NCI-H345 (cell line): ENCODE measurements at regions not wholly inside any gene's neighbourhood (a gene's known extent, or its start where the extent isn't known, plus 50 kb on each side); places are given as distances from the start of the nearest gene placed in this dataset.

Source experiments
- DNase-seq: peaks from one replicate; lab custom pipeline; 2025; lab: John Stamatoyannopoulos, UW

GRCh38 chr1:42034426-42034825 is 115.7 kb upstream of the HIVEP3 start:
- DNase-seq, result no peak

- no peak for DNase-seq
Observed at GRCh38 chr1:42033629-42034028, 114.9 kb upstream of the HIVEP3 start.

- no peak for DNase-seq
Observed at GRCh38 chr1:42017730-42018129, 99.0 kb upstream of the HIVEP3 start.

GRCh38 chr1:42017259-42017658 is 98.5 kb upstream of the HIVEP3 start:
- DNase-seq, result no peak

GRCh38 chr1:42014823-42015222 is 96.1 kb upstream of the HIVEP3 start:
- no peak for DNase-seq

- no peak for DNase-seq
Observed at GRCh38 chr1:42013881-42014470, 95.3 kb upstream of the HIVEP3 start.

- DNase-seq, result no peak
Observed at GRCh38 chr1:42012852-42013251, 94.1 kb upstream of the HIVEP3 start.

- DNase-seq, result no peak
Observed at GRCh38 chr1:42010381-42010780, 91.7 kb upstream of the HIVEP3 start.

GRCh38 chr1:42008264-42008663 is 89.5 kb upstream of the HIVEP3 start:
- no peak for DNase-seq

- no peak for DNase-seq
Observed at GRCh38 chr1:42006836-42007235, 88.1 kb upstream of the HIVEP3 start.

- DNase-seq, result no peak
Observed at GRCh38 chr1:42006093-42006492, 87.4 kb upstream of the HIVEP3 start.

- no peak for DNase-seq
Observed at GRCh38 chr1:42005530-42005929, 86.8 kb upstream of the HIVEP3 start.

GRCh38 chr1:42004860-42005259 is 86.1 kb upstream of the HIVEP3 start:
- DNase-seq, result no peak

GRCh38 chr1:42004322-42004721 is 85.6 kb upstream of the HIVEP3 start:
- no peak for DNase-seq

GRCh38 chr1:42003433-42003832 is 84.7 kb upstream of the HIVEP3 start:
- DNase-seq, result peak; percentile 50

- DNase-seq, result peak; percentile 11
Observed at GRCh38 chr1:42002220-42002619, 83.5 kb upstream of the HIVEP3 start.

- no peak for DNase-seq
Observed at GRCh38 chr1:42000766-42001165, 82.0 kb upstream of the HIVEP3 start.

GRCh38 chr1:41999884-42000283 is 81.2 kb upstream of the HIVEP3 start:
- DNase-seq, result no peak

- DNase-seq, result no peak
Observed at GRCh38 chr1:41998250-41998649, 79.5 kb upstream of the HIVEP3 start.

GRCh38 chr1:41997153-41997552 is 78.4 kb upstream of the HIVEP3 start:
- no peak for DNase-seq

GRCh38 chr1:41995441-41996130 is 76.9 kb upstream of the HIVEP3 start:
- DNase-seq, result no peak

GRCh38 chr1:41994195-41994894 is 75.6 kb upstream of the HIVEP3 start:
- no peak for DNase-seq

GRCh38 chr1:41983451-41983850 is 64.7 kb upstream of the HIVEP3 start:
- DNase-seq, result no peak
